HG03060 (cell line): ENCODE measurements at regions not wholly inside any gene's neighbourhood (a gene's known extent, or its start where the extent isn't known, plus 50 kb on each side); places are given as distances from the start of the nearest gene placed in this dataset.

Source experiments
- ATAC-seq: cut with Tn5 transposase; IDR thresholded peaks from one replicate; pipeline ENCODE4 v1.9.1; 2021; ENCODE audit warnings: low read depth, moderate number of reproducible peaks; ENCODE audit not compliant: unreplicated experiment

DNA sequence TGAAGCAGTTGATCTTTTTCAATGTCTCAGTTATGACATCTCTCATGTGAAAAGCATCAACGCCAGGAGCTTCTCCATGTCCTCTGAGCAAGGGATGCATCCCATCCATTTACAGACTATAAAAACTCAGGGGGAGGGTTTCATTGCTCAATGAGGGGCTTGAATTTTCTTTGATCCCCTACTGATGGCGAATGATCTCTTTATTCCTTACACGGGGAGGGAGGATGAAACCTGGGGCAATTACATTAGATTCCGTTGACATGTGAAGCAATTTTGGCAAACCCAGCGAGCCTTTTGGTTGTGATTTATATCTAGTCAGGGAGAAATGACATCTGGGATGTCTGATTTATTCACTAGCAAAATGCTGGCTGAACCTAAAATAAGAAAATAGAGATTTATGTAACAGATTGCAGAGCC is 268.9 kb downstream of the HIVEP2 start:
- no peak for ATAC-seq

DNA sequence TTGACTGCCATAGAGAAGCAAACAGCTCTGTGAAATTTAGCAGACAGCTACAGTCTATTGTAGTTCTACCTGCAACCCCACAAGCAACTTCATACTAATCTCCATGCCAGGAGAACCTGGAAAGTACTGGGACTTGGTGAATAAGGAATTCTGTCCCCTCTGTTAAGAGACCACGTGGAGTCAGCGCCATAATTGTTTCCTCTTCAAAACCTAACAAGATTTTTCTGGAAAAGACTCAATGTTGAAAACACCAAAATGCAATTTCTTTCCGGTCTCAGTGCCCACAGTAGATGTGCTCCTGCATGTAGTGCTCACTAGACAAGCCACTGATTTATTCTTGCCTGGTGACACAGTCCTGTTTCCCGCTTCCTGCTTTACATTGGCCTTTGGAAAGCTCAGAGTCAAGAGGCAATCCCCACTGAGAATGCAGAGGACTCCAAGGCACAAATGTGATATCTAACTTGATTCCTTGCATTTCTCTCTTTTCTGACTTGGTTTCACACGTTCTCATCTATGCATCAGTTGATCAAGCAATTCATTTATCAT is 268.3 kb downstream of the HIVEP2 start:
- no peak for ATAC-seq

DNA sequence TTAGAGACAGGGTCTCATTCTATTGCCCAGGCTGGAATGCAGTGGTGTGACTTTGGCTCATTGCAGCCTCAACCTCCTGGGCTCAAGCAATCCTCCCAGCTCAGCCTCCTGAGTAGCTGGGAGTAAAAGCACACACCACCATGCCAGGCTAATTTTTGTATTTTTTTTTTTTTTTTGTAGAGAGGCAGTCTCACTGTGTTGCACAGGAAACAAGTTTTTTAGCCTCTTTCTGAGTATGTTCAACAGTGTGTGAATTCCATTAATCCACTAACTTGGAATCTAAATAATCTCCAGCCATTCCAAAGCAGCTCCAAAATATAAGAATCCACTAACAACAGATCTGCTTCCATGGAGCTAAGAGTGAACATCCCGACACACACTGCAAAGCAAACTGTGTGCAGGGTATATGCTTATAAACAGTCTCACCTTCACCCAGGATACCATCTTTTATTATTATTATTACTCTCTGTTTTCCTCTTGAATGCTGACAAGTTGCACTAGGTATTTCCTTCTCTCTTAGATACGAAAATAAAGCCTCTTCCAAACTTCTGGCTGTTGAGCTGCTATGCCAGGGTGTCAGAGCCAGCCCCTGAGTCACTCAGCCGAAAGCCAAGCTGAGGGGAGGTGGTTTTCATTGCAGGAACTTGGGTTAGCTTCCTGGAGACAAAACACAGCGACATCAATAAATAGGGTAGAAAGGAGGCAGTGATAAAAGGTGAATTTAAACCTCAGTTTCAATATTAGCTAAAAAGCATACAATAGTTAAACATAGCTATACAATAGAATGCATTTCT is 264.9 kb downstream of the HIVEP2 start:
- no peak for ATAC-seq

DNA sequence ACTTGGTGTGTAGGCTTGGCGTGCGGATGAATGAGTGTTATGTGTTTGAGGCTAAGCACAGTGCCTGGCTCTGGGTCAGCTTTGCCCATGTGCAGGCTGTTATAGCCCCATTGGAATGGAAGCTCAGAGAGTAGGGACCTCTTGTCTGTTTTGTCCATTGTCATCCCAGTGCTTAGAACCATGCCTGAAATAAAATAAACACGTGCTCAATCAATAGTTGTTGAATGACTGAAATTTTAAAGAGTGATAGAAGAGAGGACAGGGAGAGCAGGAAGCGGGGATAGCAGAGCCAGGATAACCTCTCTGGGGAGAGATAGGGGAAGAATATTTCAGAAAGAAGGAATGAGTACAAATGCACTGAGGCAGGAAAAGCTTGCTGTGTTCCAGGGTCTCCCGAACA is 263.9 kb downstream of the HIVEP2 start:
- no peak for ATAC-seq

DNA sequence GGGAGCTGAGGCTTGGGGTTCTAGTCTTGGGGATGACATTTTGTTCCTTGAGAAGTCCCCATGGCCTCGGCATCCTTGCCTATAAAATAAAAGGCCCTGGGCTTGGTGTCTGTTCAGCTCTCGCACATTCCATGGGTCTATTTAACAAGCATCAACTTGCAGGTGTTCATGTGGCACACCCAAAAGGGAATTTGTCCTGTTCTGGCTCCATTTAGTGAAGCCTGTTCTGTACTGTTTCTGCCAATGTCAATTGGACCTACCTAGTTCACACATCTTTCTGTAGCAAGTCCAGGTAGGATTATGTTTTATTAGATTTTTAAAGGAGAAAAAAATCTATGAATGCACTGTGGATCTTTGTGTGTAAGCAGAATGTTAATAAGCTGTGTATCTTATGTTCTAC is 262.0 kb downstream of the HIVEP2 start:
- no peak for ATAC-seq

DNA sequence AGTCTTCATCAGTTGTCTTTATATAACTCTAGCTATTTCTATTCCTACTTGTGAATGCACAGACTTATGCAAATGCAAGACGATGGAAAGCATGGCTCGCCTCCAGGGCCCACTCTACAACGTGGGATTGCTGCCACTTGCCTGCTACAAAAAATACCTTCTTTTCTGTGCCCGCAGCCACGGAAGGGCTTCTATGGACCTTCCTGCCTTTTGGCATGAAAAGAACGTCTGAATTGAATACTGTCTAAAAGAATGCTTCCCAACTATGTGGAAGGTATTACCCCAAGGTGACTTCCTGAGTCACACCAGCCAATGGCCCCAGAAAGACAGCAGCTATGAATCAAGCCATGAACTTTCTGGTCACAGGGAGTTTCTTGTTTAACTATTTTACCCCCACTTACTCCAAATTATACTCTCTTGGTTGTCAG is 261.2 kb downstream of the HIVEP2 start:
- ATAC-seq, result no peak

DNA sequence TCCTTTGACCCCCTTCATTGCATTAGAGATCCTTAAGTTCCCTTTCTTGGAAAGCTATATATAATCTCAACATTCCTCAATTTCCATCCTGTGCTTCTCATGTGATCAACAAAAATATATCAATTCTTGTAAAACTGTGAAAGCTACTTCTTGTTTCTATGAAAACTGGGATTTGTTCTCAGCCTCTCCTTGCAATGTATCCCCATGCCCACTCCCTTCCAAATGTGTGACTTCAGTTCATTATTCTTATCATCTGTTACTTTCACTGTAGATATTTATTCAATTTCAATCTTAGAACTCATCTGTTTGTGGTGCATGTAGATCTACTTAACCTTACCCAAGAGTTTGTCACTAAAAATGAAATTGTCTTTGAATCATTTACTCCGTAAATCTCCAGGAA is 260.6 kb downstream of the HIVEP2 start:
- no peak for ATAC-seq

DNA sequence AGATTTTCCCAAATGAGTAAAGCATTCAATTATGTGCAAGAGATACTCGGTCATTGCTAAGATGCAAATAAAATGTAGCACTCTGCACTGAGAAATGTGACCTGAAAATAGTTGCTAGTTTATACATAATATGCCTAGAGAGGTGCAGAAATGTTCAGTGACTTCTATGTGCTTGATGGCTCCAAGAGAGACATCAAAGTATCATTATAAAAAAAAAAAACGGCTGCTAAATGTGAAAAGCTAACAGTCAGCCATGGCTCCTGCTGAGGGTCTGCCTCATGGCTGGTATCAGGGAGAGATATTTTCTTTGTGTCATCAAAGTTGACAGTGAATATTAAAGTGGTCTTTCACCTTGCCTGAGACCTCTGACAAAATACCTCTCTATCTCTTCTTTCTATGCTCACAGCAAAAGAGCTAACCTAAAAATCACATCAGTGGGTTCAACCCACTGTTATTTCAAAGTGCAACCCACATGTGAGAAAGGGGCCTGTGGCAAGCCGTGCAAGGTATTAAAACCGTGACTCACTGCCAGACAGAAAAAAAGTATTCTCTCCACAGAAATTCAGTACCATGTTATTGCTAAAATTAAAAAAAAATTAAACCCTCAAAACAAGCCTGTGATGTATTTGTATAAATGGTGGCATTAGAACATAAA is 259.0 kb downstream of the HIVEP2 start:
- no peak for ATAC-seq

DNA sequence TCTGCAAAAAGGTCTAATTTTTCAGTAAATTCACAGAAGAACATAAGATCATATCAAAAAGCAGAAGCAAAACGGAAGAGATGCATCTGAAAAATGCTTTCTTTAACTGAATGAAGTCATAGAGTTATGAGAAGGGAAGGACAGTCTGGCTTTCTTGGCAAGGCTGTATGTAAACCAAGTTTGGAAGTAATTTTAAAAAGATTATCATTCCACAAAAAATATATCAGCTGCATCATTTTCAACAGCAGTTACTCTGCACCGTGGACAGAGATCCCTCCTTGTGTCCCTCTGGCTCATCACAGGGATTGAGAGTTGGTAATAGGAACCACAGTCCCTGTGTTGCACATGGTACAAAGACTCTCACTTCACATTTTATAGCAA is 258.5 kb downstream of the HIVEP2 start:
- no peak for ATAC-seq

DNA sequence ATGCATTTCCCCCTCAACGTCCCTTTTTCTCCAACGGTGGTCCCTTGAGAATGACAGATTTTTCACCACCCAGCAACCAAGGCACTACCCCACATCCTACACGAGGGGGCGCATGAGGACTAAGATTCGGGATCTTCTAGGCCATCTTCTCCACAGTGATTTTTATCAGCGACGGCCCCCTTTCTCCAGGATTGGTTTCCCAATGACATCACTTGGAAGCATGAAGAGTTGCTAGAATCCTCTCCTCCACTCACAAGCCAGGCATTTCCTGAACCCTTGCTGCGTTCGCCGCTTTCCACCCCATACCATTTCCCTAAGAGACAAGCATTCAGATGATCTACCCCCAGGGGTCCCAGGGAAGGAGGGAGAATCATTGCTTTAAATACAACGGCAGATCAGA is 252.0 kb downstream of the HIVEP2 start:
- ATAC-seq, result no peak

DNA sequence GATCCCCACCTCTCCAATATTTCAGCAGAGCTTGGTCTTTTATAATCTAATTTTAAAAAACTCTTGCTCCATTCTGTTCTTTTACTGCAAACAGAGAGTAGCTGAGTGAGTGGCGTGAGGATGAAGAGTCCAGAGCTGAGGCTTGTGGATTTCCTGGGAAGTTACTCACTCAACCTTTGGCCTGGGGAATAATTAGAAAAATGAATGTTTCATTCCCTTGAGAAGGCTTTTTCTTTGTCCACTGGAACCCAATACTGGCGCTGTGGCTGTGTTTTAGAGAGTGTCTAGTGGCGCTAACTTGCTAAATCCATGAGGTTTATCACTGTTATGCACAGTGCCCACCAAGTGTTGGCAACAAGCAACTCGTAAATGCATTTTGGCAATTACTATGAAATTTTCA is 251.5 kb downstream of the HIVEP2 start:
- ATAC-seq, result no peak

DNA sequence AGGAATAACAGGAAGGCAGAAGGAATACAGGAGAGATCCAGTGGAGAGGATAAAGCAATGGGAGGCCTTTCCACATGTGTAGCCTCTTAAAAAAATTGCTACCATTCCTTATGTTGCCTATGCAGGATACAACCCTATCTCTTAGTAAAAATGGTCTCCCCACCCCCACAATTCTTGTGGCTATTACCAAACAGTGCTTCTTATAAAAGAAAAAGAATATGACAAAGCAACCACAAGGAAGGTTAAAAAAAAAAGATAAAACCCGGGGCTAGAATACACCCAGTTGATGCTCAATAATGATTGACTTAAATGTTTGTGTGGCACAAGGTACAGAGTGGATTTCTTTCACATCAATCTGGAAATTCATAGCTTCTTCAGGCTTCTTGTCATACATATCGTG is 250.9 kb downstream of the HIVEP2 start:
- no peak for ATAC-seq

DNA sequence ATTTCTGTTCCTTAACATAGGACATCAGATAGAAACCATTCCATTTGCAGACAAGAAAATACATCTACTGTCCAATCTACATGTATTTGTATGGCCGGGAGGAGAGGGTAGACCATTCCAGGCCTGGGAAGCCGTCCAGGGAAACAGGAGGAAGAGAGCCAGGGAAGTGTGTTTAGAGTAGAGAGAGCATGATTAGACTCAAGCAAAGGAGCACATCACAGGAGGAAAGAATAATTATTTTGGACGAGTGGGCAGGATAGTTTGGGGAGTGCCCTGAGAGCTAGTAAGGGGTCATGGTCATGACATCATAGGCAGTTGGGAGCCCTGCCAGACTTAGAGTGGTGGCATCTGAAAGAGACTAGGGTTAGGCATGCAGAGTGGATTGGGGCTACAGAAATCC is 250.0 kb downstream of the HIVEP2 start:
- no peak for ATAC-seq

DNA sequence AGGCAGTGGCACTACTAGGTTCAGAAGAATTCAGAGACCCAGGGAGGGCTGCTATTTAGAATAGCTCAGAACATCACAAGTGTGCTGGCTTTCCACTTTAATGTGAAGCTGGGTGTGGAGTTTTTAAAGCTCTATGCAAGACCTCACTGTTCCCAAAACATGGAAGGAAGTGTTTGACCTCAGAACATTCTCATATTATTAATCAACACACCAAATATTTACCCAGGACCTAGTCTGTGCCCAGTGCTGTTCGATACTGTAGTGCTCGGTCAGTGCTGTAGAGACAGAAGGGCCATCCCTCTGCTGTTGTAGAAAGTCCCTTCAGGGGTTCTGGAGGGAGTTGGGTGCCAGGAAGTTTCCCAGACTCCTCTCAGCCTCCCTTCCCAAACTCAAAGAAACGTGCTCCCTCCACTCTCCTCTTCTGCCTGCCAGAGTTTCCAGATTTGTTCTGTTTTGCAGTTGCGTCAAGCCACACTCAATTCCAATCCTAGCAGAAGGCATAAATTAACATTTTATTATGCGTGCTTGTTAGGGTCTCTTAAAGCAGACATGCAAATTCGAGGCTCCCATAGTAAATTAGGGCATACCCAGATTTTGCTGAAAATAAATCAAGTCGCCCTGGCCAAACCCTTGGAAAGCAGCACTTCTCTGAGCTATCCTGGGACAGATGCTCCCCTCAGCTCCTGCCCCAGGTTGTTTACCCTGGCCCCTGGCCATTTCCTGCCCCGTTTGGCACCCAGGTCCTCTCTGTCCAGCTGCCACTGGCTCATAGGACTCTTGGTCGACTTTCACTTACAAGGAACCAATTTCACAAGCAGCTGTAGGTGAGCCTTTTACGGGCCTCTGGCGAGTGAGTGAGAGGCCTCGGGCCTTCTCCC is 248.6 kb downstream of the HIVEP2 start:
- no peak for ATAC-seq

DNA sequence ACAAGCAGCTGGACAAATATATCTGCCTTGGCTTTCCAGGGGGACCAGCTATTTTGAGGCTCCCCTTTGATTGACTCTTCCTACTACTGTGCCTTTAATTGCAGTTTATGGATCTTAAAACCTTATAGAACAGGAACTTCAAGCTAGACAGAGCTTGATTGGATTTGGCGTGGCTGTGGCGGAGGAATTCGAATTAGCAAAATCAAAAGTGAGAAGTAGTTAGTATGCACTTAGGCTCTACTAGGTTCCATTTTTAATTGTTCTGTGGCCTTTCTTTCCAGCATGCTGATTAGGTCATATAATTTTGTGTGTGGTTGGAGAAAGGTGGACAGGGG is 248.0 kb downstream of the HIVEP2 start:
- ATAC-seq, result no peak

DNA sequence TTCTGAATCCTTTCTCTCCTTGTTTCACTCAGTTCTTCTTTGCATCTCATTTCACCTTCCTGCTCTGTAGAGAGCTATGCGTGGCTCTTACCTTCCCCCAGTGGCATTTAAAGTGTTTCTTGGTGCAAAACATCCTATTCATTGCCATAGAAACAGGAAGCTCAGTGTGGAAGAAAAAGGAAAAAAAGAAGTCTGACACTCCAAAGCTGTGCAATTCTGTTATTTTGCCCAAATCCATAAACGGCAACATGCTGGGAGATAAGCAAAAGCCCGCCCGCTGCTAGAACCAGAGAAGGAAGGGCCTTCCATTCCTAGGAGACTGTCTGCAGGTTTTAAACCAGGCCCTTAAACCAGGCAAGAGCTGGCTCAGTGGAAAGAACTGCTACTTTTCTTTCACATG is 247.1 kb downstream of the HIVEP2 start:
- no peak for ATAC-seq

DNA sequence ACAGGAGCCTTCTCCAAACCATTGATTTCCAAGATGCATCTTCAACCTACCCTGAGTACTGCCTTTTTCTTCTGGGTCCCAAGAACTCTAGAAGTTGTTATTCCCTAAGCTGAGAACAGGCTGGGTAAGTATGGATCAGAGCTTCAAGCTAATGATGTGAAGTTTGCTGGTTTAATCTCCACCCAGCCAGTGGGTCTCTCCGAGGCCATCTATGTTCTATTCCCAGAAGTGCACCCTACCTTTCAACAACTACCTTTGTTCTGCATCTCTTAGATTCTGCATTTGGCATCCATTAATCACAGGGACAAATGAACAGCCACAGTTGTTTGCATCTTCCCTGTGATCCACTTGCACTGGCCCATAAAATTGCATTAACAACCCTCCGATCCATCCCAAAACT is 246.2 kb downstream of the HIVEP2 start:
- ATAC-seq, result no peak

DNA sequence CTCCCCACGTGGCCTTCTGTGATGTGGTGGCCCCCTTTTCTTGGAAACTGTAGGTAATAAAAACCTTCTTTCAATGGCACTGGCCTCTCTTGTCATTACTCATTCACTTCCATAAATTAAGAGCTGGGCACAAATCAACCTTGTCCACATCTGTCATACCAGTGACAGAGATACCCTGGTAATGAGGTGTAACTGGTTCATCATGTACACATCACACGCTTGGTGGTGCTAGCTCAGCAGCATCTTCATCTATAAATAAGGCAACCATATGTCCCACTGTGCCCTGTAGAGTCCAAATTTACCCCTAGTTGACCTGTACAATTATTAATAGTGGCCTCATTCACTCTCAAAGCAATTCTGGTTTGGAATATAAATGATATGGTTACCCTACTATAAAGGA is 245.6 kb downstream of the HIVEP2 start:
- no peak for ATAC-seq

DNA sequence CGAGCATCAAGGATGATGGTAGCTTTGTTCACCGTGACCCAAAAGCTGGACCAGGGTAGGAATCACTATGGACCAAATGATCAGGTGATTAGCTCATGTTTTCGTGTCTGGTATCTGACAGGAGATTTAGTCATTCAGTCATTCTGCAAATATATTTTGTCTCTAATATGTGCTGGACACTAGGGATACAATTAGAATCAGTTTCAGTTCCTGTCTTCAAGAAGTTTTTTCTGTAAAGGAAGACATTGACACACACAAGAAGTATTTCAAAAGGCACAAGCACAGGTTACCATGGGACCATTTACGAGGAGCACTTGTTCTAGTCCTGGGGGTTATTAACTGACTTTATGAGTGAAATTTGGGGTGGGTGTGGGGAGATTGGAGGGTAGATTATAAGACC is 244.9 kb downstream of the HIVEP2 start:
- ATAC-seq, result no peak

DNA sequence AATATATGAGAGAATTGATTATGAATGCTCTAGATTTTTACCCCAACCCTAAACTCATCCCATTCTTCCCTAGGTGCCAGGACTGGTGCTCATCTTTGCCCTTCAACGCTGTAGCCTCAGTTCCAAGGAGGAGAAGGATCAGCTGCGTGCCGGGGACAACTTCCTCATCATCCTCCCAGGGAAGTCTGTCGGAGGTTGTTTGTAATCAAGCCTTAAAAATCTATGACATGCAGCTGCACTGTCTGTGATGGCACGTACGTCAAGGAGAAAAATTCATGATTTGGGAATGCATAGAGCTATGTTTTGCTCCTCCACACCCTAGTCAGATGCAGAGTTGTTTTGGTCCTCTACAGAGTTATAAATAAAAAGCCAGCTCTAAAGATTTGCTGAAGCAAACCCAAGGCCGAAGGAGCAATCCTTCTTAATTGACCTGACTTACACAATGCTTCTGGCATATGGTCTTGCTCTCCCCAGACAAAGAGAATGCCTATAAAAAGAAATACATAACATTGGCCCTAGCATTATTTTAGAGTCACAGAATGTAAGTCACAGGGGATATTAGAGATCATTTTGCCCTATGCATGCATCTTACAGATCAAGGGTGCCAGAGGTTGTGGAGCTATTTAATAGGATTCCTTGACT is 244.2 kb downstream of the HIVEP2 start:
- ATAC-seq, result no peak
